ENCODE measurements at regions not wholly inside any gene's neighbourhood (a gene's known extent, or its start where the extent isn't known, plus 50 kb on each side); places are given as distances from the start of the nearest gene placed in this dataset.

GRCh38 chr6:105561486-105561885, 158.6 kb upstream of the PREP start:
- intact Hi-C loops (cut with DNase I; ENCODE audit: low total_unique reads), result no loop called here
- Histone ChIP-seq H3K4me1 (no peaks in the 10 kb centered on the region), H3K9me3 (no peaks in the 10 kb centered on the region), H3K27ac (no peak overlapping the region), H3K4me3 (no peak overlapping the region), H3K27me3 (no peaks in the 10 kb centered on the region), H3K36me3 (no peaks in the 10 kb centered on the region)
- in situ Hi-C loops (cut with MboI; ENCODE audit: low sequenced_read_pairs in 4 of 4), result no loop called here
- no peak for DNase-seq
- ATAC-seq, result no peak
- TF ChIP-seq CTCF (IDR thresholded peaks at IDR 0.05 in 4 of 5, conservative IDR thresholded peaks at IDR 0.05 in 1 of 5), result no peak
- TF ChIP-seq POLR2A (IDR thresholded peaks at IDR 0.05), result no peak

- intact Hi-C loops (cut with DNase I; ENCODE audit: low total_unique reads) (no loop called here), in situ Hi-C loops (cut with MboI; ENCODE audit: low sequenced_read_pairs in 4 of 4) (no loop called here)
- Histone ChIP-seq H3K36me3 (no peaks in the 10 kb centered on the region), H3K27me3 (no peaks in the 10 kb centered on the region), H3K9me3 (no peaks in the 10 kb centered on the region), H3K27ac (no peak overlapping the region), H3K4me1 (no peaks in the 10 kb centered on the region), H3K4me3 (no peak overlapping the region)
- TF ChIP-seq POLR2A (IDR thresholded peaks at IDR 0.05), result no peak
- no peak for TF ChIP-seq CTCF (IDR thresholded peaks at IDR 0.05 in 4 of 5, conservative IDR thresholded peaks at IDR 0.05 in 1 of 5)
- ATAC-seq (no peak), DNase-seq (no peak)
Observed at GRCh38 chr6:105560611-105561066, 157.8 kb upstream of the PREP start.

GRCh38 chr6:105557291-105557690, 154.4 kb upstream of the PREP start:
- Histone ChIP-seq H3K27ac (no peak overlapping the region), H3K9me3 (no peaks in the 10 kb centered on the region), H3K4me3 (no peak overlapping the region), H3K4me1 (no peaks in the 10 kb centered on the region), H3K27me3 (no peaks in the 10 kb centered on the region), H3K36me3 (no peaks in the 10 kb centered on the region)
- TF ChIP-seq CTCF (IDR thresholded peaks at IDR 0.05 in 4 of 5, conservative IDR thresholded peaks at IDR 0.05 in 1 of 5) (no peak), POLR2A (IDR thresholded peaks at IDR 0.05) (no peak)
- no peak for DNase-seq
- in situ Hi-C loops (cut with MboI; ENCODE audit: low sequenced_read_pairs in 4 of 4), result no loop called here
- intact Hi-C loops (cut with DNase I; ENCODE audit: low total_unique reads), result no loop called here
- no peak for ATAC-seq

GRCh38 chr6:105553171-105553570, 150.3 kb upstream of the PREP start:
- Histone ChIP-seq H3K9me3 (no peaks in the 10 kb centered on the region), H3K27me3 (no peaks in the 10 kb centered on the region), H3K36me3 (no peaks in the 10 kb centered on the region), H3K27ac (no peak overlapping the region), H3K4me3 (no peak overlapping the region), H3K4me1 (no peaks in the 10 kb centered on the region)
- TF ChIP-seq CTCF (IDR thresholded peaks at IDR 0.05 in 4 of 5, conservative IDR thresholded peaks at IDR 0.05 in 1 of 5), result no peak
- TF ChIP-seq POLR2A (IDR thresholded peaks at IDR 0.05), result no peak
- ATAC-seq (no peak), DNase-seq (no peak)
- in situ Hi-C loops (cut with MboI; ENCODE audit: low sequenced_read_pairs in 4 of 4) (no loop called here), intact Hi-C loops (cut with DNase I; ENCODE audit: low total_unique reads) (no loop called here)

GRCh38 chr6:105550955-105551620, 148.2 kb upstream of the PREP start:
- Histone ChIP-seq H3K4me1 (no peaks in the 10 kb centered on the region), H3K36me3 (no peaks in the 10 kb centered on the region), H3K27me3 (no peaks in the 10 kb centered on the region), H3K4me3 (no peak overlapping the region), H3K27ac (no peak overlapping the region), H3K9me3 (no peaks in the 10 kb centered on the region)
- TF ChIP-seq POLR2A (IDR thresholded peaks at IDR 0.05), result no peak
- TF ChIP-seq CTCF (IDR thresholded peaks at IDR 0.05 in 4 of 5, conservative IDR thresholded peaks at IDR 0.05 in 1 of 5), result no peak
- ATAC-seq (no peak), DNase-seq (no peak)
- intact Hi-C loops (cut with DNase I; ENCODE audit: low total_unique reads), result no loop called here
- in situ Hi-C loops (cut with MboI; ENCODE audit: low sequenced_read_pairs in 4 of 4), result no loop called here

Measured in gastrocnemius medialis (tissue), 4 donors.